Activated naive CD4-positive, alpha-beta T cell treated with anti-CD3 and anti-CD28 coated beads for 36 hours (primary cell): ENCODE measurements at regions not wholly inside any gene's neighbourhood (a gene's known extent, or its start where the extent isn't known, plus 50 kb on each side); places are given as distances from the start of the nearest gene placed in this dataset.
"Not testable (repeated sequence)": the region's sequence is repeated elsewhere in the genome, so short reads cannot be mapped to it uniquely, and the experiment has no call there.

Experiments
- CTCF ChIA-PET: fragments of 350-600 bp; sonication (Branson Sonifier 250); formaldehyde crosslinking; loops from one replicate; lab custom pipeline; 2021; ENCODE audit warnings: antibody characterized with exemption; lab: Charles Lee
- DNase-seq: peaks from one replicate; pipeline ENCODE4 v3.0.0-alpha.2; 2020
- H3K27ac Mint-ChIP-seq: one replicate; pipeline ENCODE4 v1.8.0; 2021; ENCODE audit warnings: mild to moderate bottlenecking, mixed read lengths
- H3K27me3 Mint-ChIP-seq: one replicate; pipeline ENCODE4 v1.8.0; 2021; ENCODE audit warnings: low read depth, mixed read lengths
- H3K36me3 Mint-ChIP-seq: one replicate; pipeline ENCODE4 v1.8.0; 2021; ENCODE audit warnings: low read depth, mixed read lengths
- H3K4me1 Mint-ChIP-seq: one replicate; pipeline ENCODE4 v1.8.0; 2021; ENCODE audit warnings: low read depth, mixed read lengths
- H3K4me3 Mint-ChIP-seq: one replicate; pipeline ENCODE4 v1.8.0; 2021; ENCODE audit warnings: mild to moderate bottlenecking, moderate library complexity, mixed read lengths
- H3K9me3 Mint-ChIP-seq: one replicate; pipeline ENCODE4 v1.8.0; 2021; ENCODE audit warnings: mixed read lengths
- intact Hi-C: fragments of 100-400 bp; cut with micrococcal nuclease; formaldehyde crosslinking; loops from one replicate; pipeline ENCODE4 v1.15.1; 2023

GRCh38 chr6:74356391-74356790 is 660.4 kb downstream of the CD109 start:
- CTCF ChIA-PET: no interaction called here
- no peak overlapping the region for H3K4me3 Mint-ChIP-seq
- no peak overlapping the region for H3K27ac Mint-ChIP-seq
- no peaks in the 10 kb centered on the region for H3K9me3 Mint-ChIP-seq
- DNase-seq: no peak
- intact Hi-C loops: no loop called here
- no peaks in the 10 kb centered on the region for H3K4me1 Mint-ChIP-seq
- no peaks in the 10 kb centered on the region for H3K27me3 Mint-ChIP-seq
- H3K36me3 Mint-ChIP-seq: no peaks in the 10 kb centered on the region

GRCh38 chr6:74346936-74347535 is 651.0 kb downstream of the CD109 start:
- no peaks in the 10 kb centered on the region for H3K4me1 Mint-ChIP-seq
- no peak overlapping the region for H3K4me3 Mint-ChIP-seq
- intact Hi-C loops: loop anchor here (10.0 kb wide), 1 partner anchor 858 kb away; the partner anchor contains the start of gene COL12A1
- CTCF ChIA-PET: no interaction called here
- no peaks in the 10 kb centered on the region for H3K27me3 Mint-ChIP-seq
- no peak for DNase-seq
- no peaks in the 10 kb centered on the region for H3K36me3 Mint-ChIP-seq
- peaks cover 2% of the 10 kb centered on the region for H3K9me3 Mint-ChIP-seq
- H3K27ac Mint-ChIP-seq: no peak overlapping the region

GRCh38 chr6:74343804-74344203 is 647.8 kb downstream of the CD109 start:
- no peaks in the 10 kb centered on the region for H3K4me1 Mint-ChIP-seq
- no peak overlapping the region for H3K4me3 Mint-ChIP-seq
- H3K27me3 Mint-ChIP-seq: no peaks in the 10 kb centered on the region
- no peak for DNase-seq
- intact Hi-C loops: loop anchor here (10.0 kb wide), 1 partner anchor 861 kb away; the partner anchor contains the start of gene COL12A1
- CTCF ChIA-PET: interaction anchor here (1.1 kb wide), 1 partner anchor 24 kb away, joined by 3 read pairs; no protein-coding TSS in a partner anchor
- no peaks in the 10 kb centered on the region for H3K36me3 Mint-ChIP-seq
- no peak overlapping the region for H3K27ac Mint-ChIP-seq
- H3K9me3 Mint-ChIP-seq: peaks cover 2% of the 10 kb centered on the region

- DNase-seq, H3K27me3 Mint-ChIP-seq, H3K4me1 Mint-ChIP-seq, H3K4me3 Mint-ChIP-seq, H3K36me3 Mint-ChIP-seq, H3K9me3 Mint-ChIP-seq, H3K27ac Mint-ChIP-seq: not testable (repeated sequence)
- intact Hi-C loops: loop anchor here (10.0 kb wide), 1 partner anchor 861 kb away; the partner anchor contains the start of gene COL12A1
- CTCF ChIA-PET: interaction anchor here (1.1 kb wide), 1 partner anchor 24 kb away, joined by 3 read pairs; no protein-coding TSS in a partner anchor
Measured at GRCh38 chr6:74343321-74343720, 647.3 kb downstream of the CD109 start.

GRCh38 chr6:74334722-74335121 is 638.7 kb downstream of the CD109 start:
- Mint-ChIP-seq H3K27me3 (no peaks in the 10 kb centered on the region), H3K4me3 (no peak overlapping the region), H3K9me3 (peaks cover 2% of the 10 kb centered on the region), H3K27ac (no peak overlapping the region), H3K4me1 (no peaks in the 10 kb centered on the region), H3K36me3 (no peaks in the 10 kb centered on the region)
- intact Hi-C loops: no loop called here
- DNase-seq: no peak
- CTCF ChIA-PET: no interaction called here

- H3K36me3 Mint-ChIP-seq: no peaks in the 10 kb centered on the region
- no peak overlapping the region for H3K27ac Mint-ChIP-seq
- H3K4me3 Mint-ChIP-seq: no peak overlapping the region
- peaks cover 2% of the 10 kb centered on the region for H3K9me3 Mint-ChIP-seq
- no peak for DNase-seq
- intact Hi-C loops: no loop called here
- CTCF ChIA-PET: no interaction called here
- no peaks in the 10 kb centered on the region for H3K4me1 Mint-ChIP-seq
- no peaks in the 10 kb centered on the region for H3K27me3 Mint-ChIP-seq
Measured at GRCh38 chr6:74333406-74333805, 637.4 kb downstream of the CD109 start.

- no peak overlapping the region for H3K4me3 Mint-ChIP-seq
- H3K4me1 Mint-ChIP-seq: no peaks in the 10 kb centered on the region
- H3K27ac Mint-ChIP-seq: no peak overlapping the region
- CTCF ChIA-PET: no interaction called here
- H3K9me3 Mint-ChIP-seq: peaks cover 5% of the 10 kb centered on the region
- DNase-seq: no peak
- H3K36me3 Mint-ChIP-seq: no peaks in the 10 kb centered on the region
- intact Hi-C loops: no loop called here
- no peaks in the 10 kb centered on the region for H3K27me3 Mint-ChIP-seq
Measured at GRCh38 chr6:74320715-74321114, 624.7 kb downstream of the CD109 start.

- no peak for DNase-seq
- Mint-ChIP-seq H3K27me3 (no peaks in the 10 kb centered on the region), H3K36me3 (no peaks in the 10 kb centered on the region), H3K9me3 (peaks cover 5% of the 10 kb centered on the region), H3K27ac (no peak overlapping the region), H3K4me3 (no peak overlapping the region), H3K4me1 (no peaks in the 10 kb centered on the region)
- intact Hi-C loops: no loop called here
- CTCF ChIA-PET: no interaction called here
Measured at GRCh38 chr6:74320074-74320473, 624.1 kb downstream of the CD109 start.

- intact Hi-C loops: no loop called here
- DNase-seq: no peak
- Mint-ChIP-seq H3K27ac (no peak overlapping the region), H3K4me3 (no peak overlapping the region), H3K9me3 (peaks cover 5% of the 10 kb centered on the region), H3K4me1 (no peaks in the 10 kb centered on the region), H3K27me3 (no peaks in the 10 kb centered on the region), H3K36me3 (no peaks in the 10 kb centered on the region)
- CTCF ChIA-PET: interaction anchor here (0.8 kb wide), 1 partner anchor 24 kb away, joined by 3 read pairs; no protein-coding TSS in a partner anchor
Measured at GRCh38 chr6:74319292-74319691, 623.3 kb downstream of the CD109 start.

- Mint-ChIP-seq H3K9me3 (peaks cover 5% of the 10 kb centered on the region), H3K27ac (no peak overlapping the region), H3K36me3 (no peaks in the 10 kb centered on the region), H3K27me3 (no peaks in the 10 kb centered on the region), H3K4me1 (no peaks in the 10 kb centered on the region), H3K4me3 (no peak overlapping the region)
- intact Hi-C loops: no loop called here
- no peak for DNase-seq
- CTCF ChIA-PET: no interaction called here
Measured at GRCh38 chr6:74318738-74319137, 622.7 kb downstream of the CD109 start.

GRCh38 chr6:74312081-74312480 is 616.1 kb downstream of the CD109 start:
- H3K9me3 Mint-ChIP-seq: peaks cover 5% of the 10 kb centered on the region
- CTCF ChIA-PET: no interaction called here
- no peaks in the 10 kb centered on the region for H3K36me3 Mint-ChIP-seq
- H3K4me3 Mint-ChIP-seq: no peak overlapping the region
- DNase-seq: no peak
- H3K27me3 Mint-ChIP-seq: no peaks in the 10 kb centered on the region
- no peak overlapping the region for H3K27ac Mint-ChIP-seq
- intact Hi-C loops: no loop called here
- H3K4me1 Mint-ChIP-seq: no peaks in the 10 kb centered on the region

GRCh38 chr6:74311431-74311830 is 615.4 kb downstream of the CD109 start:
- Mint-ChIP-seq H3K9me3 (no peaks in the 10 kb centered on the region), H3K36me3 (no peaks in the 10 kb centered on the region), H3K27me3 (no peaks in the 10 kb centered on the region), H3K4me3 (no peak overlapping the region), H3K27ac (no peak overlapping the region), H3K4me1 (no peaks in the 10 kb centered on the region)
- no peak for DNase-seq
- CTCF ChIA-PET: no interaction called here
- intact Hi-C loops: no loop called here

GRCh38 chr6:74289884-74290283 is 593.9 kb downstream of the CD109 start:
- Mint-ChIP-seq H3K27me3 (no peaks in the 10 kb centered on the region), H3K27ac (no peak overlapping the region), H3K4me3 (no peak overlapping the region), H3K36me3 (no peaks in the 10 kb centered on the region), H3K4me1 (no peaks in the 10 kb centered on the region), H3K9me3 (no peaks in the 10 kb centered on the region)
- intact Hi-C loops: no loop called here
- DNase-seq: no peak
- CTCF ChIA-PET: interaction anchor here (0.5 to 0.6 kb wide), 2 partner anchors 110 to 125 kb away, joined by 3 read pairs; no protein-coding TSS in a partner anchor
